IMR-90 (cell line): ENCODE measurements at regions not wholly inside any gene's neighbourhood (a gene's known extent, or its start where the extent isn't known, plus 50 kb on each side); places are given as distances from the start of the nearest gene placed in this dataset.

Source experiments
- ATAC-seq: fragments of 200-7000 bp; cut with Tn5 transposase; 2 replicates; pipeline ENCODE4 v1.9.1; 2020; ENCODE audit warnings: low read depth, mild to moderate bottlenecking, moderate library complexity
- BruUV-seq: library from RNA; stranded (reverse); fragments of 400-500 nt; replicated peaks from 2 replicates; lab custom pipeline; 2021; lab: Mats Ljungman, UMichigan
- CTCF ChIA-PET: fragments of 300-600 bp; formaldehyde crosslinking; extraction: SDS; loops from one replicate; lab custom pipeline; 2021; ENCODE audit warnings: antibody characterized with exemption; lab: Yijun Ruan, JAX
- POLR2A ChIA-PET: fragments of 300-600 bp; sonication (Branson Sonifier 250); formaldehyde crosslinking; loops from one replicate; lab custom pipeline; 2022; ENCODE audit warnings: antibody characterized with exemption; ENCODE audit not compliant: unreplicated experiment; lab: Charles Lee
- DNase-seq: peaks from one replicate; pipeline ENCODE4 v3.0.0; 2013
- H2AFZ ChIP-seq: replicated peaks from 2 replicates; pipeline ENCODE3; 2013; ENCODE audit warnings: low read length, mild to moderate bottlenecking; ENCODE audit not compliant: poor library complexity
- H2AK5ac ChIP-seq: 2 replicates; pipeline ENCODE4 v1.6.1; 2013; ENCODE audit warnings: low read depth, low read length, inconsistent platforms
- H2AK9ac ChIP-seq: replicated peaks from 2 replicates; pipeline ENCODE3; 2013; ENCODE audit warnings: mild to moderate bottlenecking, low read depth, low read length, moderate library complexity; ENCODE audit not compliant: poor library complexity
- H2BK120ac ChIP-seq: 2 replicates; pipeline ENCODE4 v1.6.1; 2013; ENCODE audit warnings: low read depth, low read length, inconsistent platforms
- H2BK15ac ChIP-seq: 3 replicates; pipeline ENCODE4 v1.6.1; 2013; ENCODE audit warnings: low read depth, low read length, inconsistent platforms
- H2BK20ac ChIP-seq: 2 replicates; pipeline ENCODE4 v1.6.1; 2013; ENCODE audit warnings: low read depth, mild to moderate bottlenecking, inconsistent platforms, low read length, moderate library complexity
- H2BK5ac ChIP-seq: 2 replicates; pipeline ENCODE4 v1.6.1; 2013; ENCODE audit warnings: mild to moderate bottlenecking, low read depth, low read length, inconsistent platforms; ENCODE audit not compliant: poor library complexity, severe bottlenecking
- H3K14ac ChIP-seq: replicated peaks from 2 replicates; pipeline ENCODE4 v1.6.1; 2013; ENCODE audit warnings: low read depth, low read length, inconsistent platforms
- H3K18ac ChIP-seq: 2 replicates; pipeline ENCODE4 v1.6.1; 2013; ENCODE audit warnings: low read depth, low read length, control low read depth
- H3K23ac ChIP-seq: 2 replicates; pipeline ENCODE4 v1.6.1; 2013; ENCODE audit warnings: low read depth, low read length, inconsistent platforms
- H3K27ac ChIP-seq: 2 replicates; pipeline ENCODE4 v1.5.1; 2013; ENCODE audit warnings: mild to moderate bottlenecking, control low read depth, low read length; ENCODE audit not compliant: insufficient read depth
- H3K27me3 ChIP-seq: 2 replicates; pipeline ENCODE4 v1.6.1; 2013; ENCODE audit warnings: low read length; ENCODE audit not compliant: control insufficient read depth, insufficient read depth
- H3K36me3 ChIP-seq: 2 replicates; pipeline ENCODE4 v1.6.1; 2013; ENCODE audit warnings: low read length, mixed read lengths; ENCODE audit not compliant: control insufficient read depth, insufficient read depth
- H3K4ac ChIP-seq: 2 replicates; pipeline ENCODE4 v1.6.1; 2013; ENCODE audit warnings: low read depth, low read length, inconsistent platforms
- H3K4me1 ChIP-seq: 2 replicates; pipeline ENCODE4 v1.6.1; 2013; ENCODE audit warnings: low read length, mixed read lengths; ENCODE audit not compliant: control insufficient read depth, insufficient read depth
- H3K4me2 ChIP-seq: 2 replicates; pipeline ENCODE4 v1.6.1; 2013; ENCODE audit warnings: low read depth, mild to moderate bottlenecking, control low read depth, low read length, moderate library complexity
- H3K4me3 ChIP-seq: 2 replicates; pipeline ENCODE4 v1.5.1; 2013; ENCODE audit warnings: low read depth, mild to moderate bottlenecking, control low read depth, low read length, moderate library complexity; ENCODE audit not compliant: insufficient read depth
- H3K56ac ChIP-seq: 2 replicates; pipeline ENCODE4 v1.6.1; 2013; ENCODE audit warnings: low read length, inconsistent platforms; ENCODE audit not compliant: insufficient read depth; ENCODE audit errors: extremely low read depth
- H3K79me1 ChIP-seq, 2 experiments: 2 replicates each; pipeline ENCODE4 v1.6.1; 2013; ENCODE audit warnings: low read length in 2 of 2, inconsistent platforms in 1 of 2, low read depth in 1 of 2
- H3K9ac ChIP-seq: 2 replicates; pipeline ENCODE4 v1.6.1; 2013; ENCODE audit warnings: low read depth, low read length, control low read depth
- H3K9me1 ChIP-seq: 2 replicates; pipeline ENCODE4 v1.6.1; 2013; ENCODE audit warnings: low read length, inconsistent platforms; ENCODE audit not compliant: insufficient read depth
- H3K9me3 ChIP-seq: 2 replicates; pipeline ENCODE4 v1.6.1; 2013; ENCODE audit warnings: low read length; ENCODE audit not compliant: control insufficient read depth, insufficient read depth
- H4K20me1 ChIP-seq: 2 replicates; pipeline ENCODE4 v1.6.1; 2013; ENCODE audit warnings: low read length, inconsistent platforms; ENCODE audit not compliant: insufficient read depth
- H4K5ac ChIP-seq: 2 replicates; pipeline ENCODE4 v1.6.1; 2013; ENCODE audit warnings: mild to moderate bottlenecking, low read depth, low read length, control low read depth
- H4K8ac ChIP-seq, 2 experiments: 2 replicates each; pipeline ENCODE4 v1.6.1; 2013; ENCODE audit warnings: low read depth in 2 of 2, low read length in 2 of 2, control low read depth in 1 of 2, inconsistent platforms in 1 of 2
- H4K91ac ChIP-seq: 2 replicates; pipeline ENCODE4 v1.6.1; 2013; ENCODE audit warnings: low read depth, low read length, inconsistent platforms; ENCODE audit not compliant: insufficient read depth
- BHLHE40 ChIP-seq: fragments of 150-350 bp; IDR thresholded peaks from 2 replicates; pipeline ENCODE4 v1.6.1; 2016; ENCODE audit warnings: mild to moderate bottlenecking, low read depth, low read length
- CEBPB ChIP-seq: IDR thresholded peaks from 2 replicates; pipeline ENCODE4 v1.6.1; 2012; ENCODE audit warnings: low read depth, low read length, improper control_type of control experiment
- CHD1 ChIP-seq: IDR thresholded peaks from 2 replicates; pipeline ENCODE4 v1.6.1; 2012; ENCODE audit warnings: low read depth, low read length, improper control_type of control experiment
- ELK1 ChIP-seq: fragments of 150-350 bp; IDR thresholded peaks from 2 replicates; pipeline ENCODE4 v1.6.1; 2016; ENCODE audit warnings: low read depth, mild to moderate bottlenecking, low read length, moderate library complexity, borderline replicate concordance
- FOS ChIP-seq: fragments of 150-350 bp; IDR thresholded peaks from 2 replicates; pipeline ENCODE4 v1.6.1; 2016; ENCODE audit warnings: low read depth, low read length
- MAFK ChIP-seq: IDR thresholded peaks from 2 replicates; pipeline ENCODE4 v1.6.1; 2012; ENCODE audit warnings: low read depth, low read length, improper control_type of control experiment
- MAZ ChIP-seq: IDR thresholded peaks from 2 replicates; pipeline ENCODE4 v1.6.1; 2012; ENCODE audit warnings: low read depth, mild to moderate bottlenecking, low read length, improper control_type of control experiment, moderate library complexity, borderline replicate concordance
- MXI1 ChIP-seq: IDR thresholded peaks from 2 replicates; pipeline ENCODE4 v1.6.1; 2012; ENCODE audit warnings: low read depth, mild to moderate bottlenecking, low read length, moderate library complexity, borderline replicate concordance
- NFE2L2 ChIP-seq: fragments of 150-350 bp; IDR thresholded peaks from 2 replicates; pipeline ENCODE4 v1.6.1; 2016; ENCODE audit warnings: low read depth, mild to moderate bottlenecking, low read length
- POLR2A ChIP-seq: IDR thresholded peaks from 2 replicates; pipeline ENCODE4 v1.6.1; 2012; ENCODE audit warnings: mild to moderate bottlenecking, low read depth, low read length
- RAD21 ChIP-seq: IDR thresholded peaks from 2 replicates; pipeline ENCODE4 v1.6.1; 2012; ENCODE audit warnings: low read length, improper control_type of control experiment
- RCOR1 ChIP-seq: IDR thresholded peaks from 2 replicates; pipeline ENCODE4 v1.6.1; 2012; ENCODE audit warnings: mild to moderate bottlenecking, low read length, improper control_type of control experiment; ENCODE audit not compliant: insufficient replicate concordance
- RFX5 ChIP-seq: IDR thresholded peaks from 2 replicates; pipeline ENCODE4 v1.8.0; 2012; ENCODE audit warnings: low read depth, mild to moderate bottlenecking, low read length, moderate library complexity
- SMC3 ChIP-seq: fragments of 150-350 bp; IDR thresholded peaks from 2 replicates; pipeline ENCODE4 v1.6.1; 2016; ENCODE audit warnings: low read depth, mild to moderate bottlenecking, antibody characterized with exemption, low read length, moderate library complexity
- WGBS, 2 experiments: methylation state at CpG; one replicate each; pipeline versions ENCODE4 v1.1.5 to v1.1.7; 2013; ENCODE audit warnings: missing lambda C conversion rate in 2 of 2; ENCODE audit not compliant: insufficient read length in 1 of 2; ENCODE audit errors: extremely low coverage in 2 of 2; 5-methylcytosine and 5-hydroxymethylcytosine counted together
- dilution Hi-C: fragments of 300-500 bp; cut with HindIII; formaldehyde crosslinking; loops from one replicate; pipeline ENCODE4 v1.14.3; 2018; ENCODE audit warnings: low sequenced_read_pairs; ENCODE audit not compliant: unreplicated experiment
- in situ Hi-C: fragments of 300-500 bp; cut with MboI; formaldehyde crosslinking; loops from 3 replicates; pipeline ENCODE4 v1.14.3; 2019; ENCODE audit warnings: low sequenced_read_pairs, inconsistent platforms, mixed read lengths
- intact Hi-C: fragments of 100-400 bp; cut with micrococcal nuclease; formaldehyde crosslinking; loops from 2 replicates; pipeline ENCODE4 v1.10.0; 2022
- TF ChIP-seq, protein P1 (sequence below): conservative IDR thresholded peaks from 2 replicates; pipeline ENCODE4 v1.5.1; 2012; ENCODE audit warnings: mild to moderate bottlenecking, low read depth, low read length, improper control_type of control experiment
- TF ChIP-seq, protein P2 (sequence below): fragments of 150-350 bp; IDR thresholded peaks from 2 replicates; pipeline ENCODE4 v1.6.1; 2017; ENCODE audit warnings: mild to moderate bottlenecking, antibody characterized with exemption, low read length, low read depth

GRCh38 chr7:12746211-12746610 is 58.8 kb downstream of the ARL4A start:
- H3K4me1 ChIP-seq: no peaks in the 10 kb centered on the region
- no peak overlapping the region for H2AFZ ChIP-seq
- no peak overlapping the region for H3K4me2 ChIP-seq
- H4K20me1 ChIP-seq: no peaks in the 10 kb centered on the region
- CTCF ChIA-PET: interaction anchor here (0.7 kb wide), 1 partner anchor 303 kb away, joined by 3 read pairs; no protein-coding TSS in a partner anchor
- H3K56ac ChIP-seq: no peak overlapping the region
- no peaks in the 10 kb centered on the region for H3K79me1 ChIP-seq
- H2AK9ac ChIP-seq: no peak overlapping the region
- intact Hi-C loops: no loop called here
- no peaks in the 10 kb centered on the region for H3K36me3 ChIP-seq
- no peaks in the 10 kb centered on the region for H3K27me3 ChIP-seq
- no peak overlapping the region for H2BK20ac ChIP-seq
- H2BK120ac ChIP-seq: no peak overlapping the region
- no peak overlapping the region for H3K4ac ChIP-seq
- no peak overlapping the region for H3K14ac ChIP-seq
- BruUV-seq: no TSS peak
- H3K9me3 ChIP-seq: no peaks in the 10 kb centered on the region
- no peak overlapping the region for H2AK5ac ChIP-seq
- WGBS, 2 experiments: no CpG with 5 or more reads among the region's 1 CpG
- DNase-seq (no peak), ATAC-seq (no peak)
- no peaks in the 10 kb centered on the region for H3K9me1 ChIP-seq
- no peak overlapping the region for H3K23ac ChIP-seq
- no peak overlapping the region for H3K18ac ChIP-seq
- no peak overlapping the region for H4K91ac ChIP-seq
- no peak overlapping the region for H2BK15ac ChIP-seq
- no peak overlapping the region for H3K27ac ChIP-seq
- H3K9ac ChIP-seq: no peak overlapping the region
- no peak overlapping the region for H4K8ac ChIP-seq
- no peak overlapping the region for H3K4me3 ChIP-seq
- no peak for TF ChIP-seq MXI1
- TF ChIP-seq RAD21: no peak
- TF ChIP-seq, protein P1, sequence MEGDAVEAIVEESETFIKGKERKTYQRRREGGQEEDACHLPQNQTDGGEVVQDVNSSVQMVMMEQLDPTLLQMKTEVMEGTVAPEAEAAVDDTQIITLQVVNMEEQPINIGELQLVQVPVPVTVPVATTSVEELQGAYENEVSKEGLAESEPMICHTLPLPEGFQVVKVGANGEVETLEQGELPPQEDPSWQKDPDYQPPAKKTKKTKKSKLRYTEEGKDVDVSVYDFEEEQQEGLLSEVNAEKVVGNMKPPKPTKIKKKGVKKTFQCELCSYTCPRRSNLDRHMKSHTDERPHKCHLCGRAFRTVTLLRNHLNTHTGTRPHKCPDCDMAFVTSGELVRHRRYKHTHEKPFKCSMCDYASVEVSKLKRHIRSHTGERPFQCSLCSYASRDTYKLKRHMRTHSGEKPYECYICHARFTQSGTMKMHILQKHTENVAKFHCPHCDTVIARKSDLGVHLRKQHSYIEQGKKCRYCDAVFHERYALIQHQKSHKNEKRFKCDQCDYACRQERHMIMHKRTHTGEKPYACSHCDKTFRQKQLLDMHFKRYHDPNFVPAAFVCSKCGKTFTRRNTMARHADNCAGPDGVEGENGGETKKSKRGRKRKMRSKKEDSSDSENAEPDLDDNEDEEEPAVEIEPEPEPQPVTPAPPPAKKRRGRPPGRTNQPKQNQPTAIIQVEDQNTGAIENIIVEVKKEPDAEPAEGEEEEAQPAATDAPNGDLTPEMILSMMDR: no peak
- TF ChIP-seq NFE2L2: no peak
- TF ChIP-seq MAZ: no peak
- TF ChIP-seq ELK1: no peak
- TF ChIP-seq BHLHE40: no peak
- TF ChIP-seq, protein P2, sequence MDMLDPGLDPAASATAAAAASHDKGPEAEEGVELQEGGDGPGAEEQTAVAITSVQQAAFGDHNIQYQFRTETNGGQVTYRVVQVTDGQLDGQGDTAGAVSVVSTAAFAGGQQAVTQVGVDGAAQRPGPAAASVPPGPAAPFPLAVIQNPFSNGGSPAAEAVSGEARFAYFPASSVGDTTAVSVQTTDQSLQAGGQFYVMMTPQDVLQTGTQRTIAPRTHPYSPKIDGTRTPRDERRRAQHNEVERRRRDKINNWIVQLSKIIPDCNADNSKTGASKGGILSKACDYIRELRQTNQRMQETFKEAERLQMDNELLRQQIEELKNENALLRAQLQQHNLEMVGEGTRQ: no peak
- no peak for TF ChIP-seq RCOR1
- TF ChIP-seq SMC3: no peak
- no peak for TF ChIP-seq CEBPB
- TF ChIP-seq CHD1: no peak
- no peak for TF ChIP-seq POLR2A
- no peak for TF ChIP-seq MAFK
- no peak for TF ChIP-seq FOS
- no peak for TF ChIP-seq RFX5
- H2BK5ac ChIP-seq: no peak overlapping the region
- H4K5ac ChIP-seq: no peak overlapping the region
- POLR2A ChIA-PET: no interaction called here
- in situ Hi-C loops: no loop called here
- dilution Hi-C loops: no loop called here
